Activated T-cell treated with anti-CD3 and anti-CD28 coated beads, Interleukin-2, amount 50 U/mL, for 1 hour (primary cell): ENCODE measurements at regions not wholly inside any gene's neighbourhood (a gene's known extent, or its start where the extent isn't known, plus 50 kb on each side); places are given as distances from the start of the nearest gene placed in this dataset.
"Not testable (repeated sequence)": the region's sequence is repeated elsewhere in the genome, so short reads cannot be mapped to it uniquely, and the experiment has no call there.

Experiments used
- DNase-seq: peaks from one replicate; pipeline ENCODE4 v3.0.0-alpha.2; 2020

DNA sequence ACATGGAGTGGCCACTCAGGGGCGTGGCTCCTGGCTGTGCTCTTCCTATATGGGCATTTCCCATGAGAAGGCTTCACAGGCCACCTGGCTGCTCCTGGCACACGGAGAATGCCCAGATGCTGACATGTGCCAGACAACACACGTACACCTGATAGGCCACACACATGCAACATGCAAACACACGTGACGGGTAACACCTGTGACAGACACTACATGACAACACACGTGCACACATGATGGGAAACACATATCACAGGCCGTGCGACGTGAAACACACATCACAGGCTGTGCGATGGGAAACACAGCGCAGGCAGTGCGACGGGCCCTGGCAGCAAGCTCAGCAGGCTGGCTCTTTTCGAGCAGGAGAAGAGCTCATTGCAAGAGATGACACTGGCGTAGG is 94.3 kb upstream of the HMX1 start:
- not testable (repeated sequence) for DNase-seq

DNA sequence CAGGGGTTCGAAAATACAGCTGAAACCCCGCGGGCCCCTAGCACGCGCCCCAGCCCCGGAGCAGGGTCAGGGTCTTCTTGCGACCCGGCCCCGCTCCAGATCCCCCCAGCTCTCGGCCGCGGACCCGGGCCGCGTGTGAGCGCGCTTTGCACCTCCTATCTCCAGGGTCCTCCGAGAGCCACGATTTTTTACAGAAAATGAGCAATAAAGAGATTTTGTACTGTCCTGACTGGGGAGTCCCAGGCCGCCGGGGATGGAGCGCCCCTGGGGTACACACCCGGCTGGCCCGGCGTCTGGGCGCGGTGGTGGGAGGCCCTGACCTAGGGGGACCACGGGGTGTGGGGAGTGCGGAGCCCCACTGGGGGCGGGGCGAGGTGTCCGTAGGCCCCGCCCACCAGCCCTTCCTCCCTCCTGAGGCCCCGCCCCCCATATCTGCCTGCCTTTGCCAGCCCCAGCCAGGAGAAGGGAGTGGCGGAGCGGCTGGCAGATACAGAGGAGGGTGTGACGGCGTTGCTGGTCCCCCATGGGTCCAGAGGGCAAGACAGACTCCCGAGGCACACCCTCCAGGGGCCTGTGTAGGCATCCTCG is 92.7 kb upstream of the HMX1 start:
- DNase-seq: not testable (repeated sequence)

DNA sequence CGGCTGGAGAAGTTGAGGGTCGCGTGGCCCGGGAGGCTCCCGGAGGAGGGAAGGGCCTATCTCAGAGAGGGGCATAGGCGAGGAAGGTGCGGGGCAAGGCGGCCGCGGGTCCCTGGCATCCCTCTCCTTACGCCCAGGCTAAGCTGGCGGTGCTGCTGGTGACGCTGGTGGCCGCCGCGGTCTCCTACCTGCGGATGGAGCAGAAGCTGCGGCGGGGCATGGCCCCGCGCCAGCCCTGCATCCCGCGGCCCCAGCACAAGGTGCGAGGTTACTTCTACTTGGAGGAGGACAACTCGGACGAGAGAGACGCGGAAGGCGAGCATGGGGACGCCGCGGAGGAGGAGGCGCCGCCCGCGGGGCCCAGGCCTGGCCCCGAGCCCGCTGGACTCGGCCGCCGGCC is 91.9 kb upstream of the HMX1 start:
- not testable (repeated sequence) for DNase-seq

DNA sequence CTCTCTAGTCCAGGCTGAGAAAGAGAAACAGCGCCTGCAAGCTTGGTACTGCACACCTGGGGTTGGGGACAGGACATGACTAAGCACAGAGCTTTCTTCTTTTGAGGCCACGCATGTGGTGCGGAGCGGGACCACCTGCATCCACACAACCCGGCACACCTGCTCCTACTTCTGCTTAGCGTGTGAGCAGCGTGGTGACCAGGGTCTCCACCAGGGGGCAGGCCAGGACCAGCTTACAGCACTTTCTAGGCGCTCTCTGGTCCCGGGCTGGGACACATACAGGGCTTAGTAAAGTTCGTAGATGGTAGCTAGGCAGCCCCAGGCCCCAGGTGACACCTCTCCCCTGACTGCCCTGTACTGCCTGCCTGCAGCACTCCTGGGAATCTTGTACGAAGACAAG is 89.7 kb upstream of the HMX1 start:
- peak; percentile 29 for DNase-seq

DNA sequence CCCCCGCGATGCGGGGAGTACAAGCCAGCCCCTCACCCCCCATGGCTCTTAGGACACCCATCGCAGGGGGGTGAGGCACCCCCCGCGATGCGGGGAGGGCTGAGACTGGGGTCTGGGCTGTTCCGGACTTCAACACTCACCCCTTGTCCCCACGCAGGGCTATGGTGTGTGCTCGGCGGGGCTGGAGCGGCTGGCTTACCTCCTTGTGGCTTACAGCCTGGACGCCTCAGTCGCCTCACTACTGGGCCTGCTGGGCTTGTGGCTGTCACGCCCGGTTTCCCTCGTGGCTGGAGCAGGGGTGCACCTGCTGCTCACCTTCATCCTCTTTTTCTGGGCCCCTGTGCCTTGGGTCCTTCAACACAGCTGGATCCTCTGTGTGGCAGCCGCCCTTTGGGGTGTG is 87.8 kb upstream of the HMX1 start:
- not testable (repeated sequence) for DNase-seq

DNA sequence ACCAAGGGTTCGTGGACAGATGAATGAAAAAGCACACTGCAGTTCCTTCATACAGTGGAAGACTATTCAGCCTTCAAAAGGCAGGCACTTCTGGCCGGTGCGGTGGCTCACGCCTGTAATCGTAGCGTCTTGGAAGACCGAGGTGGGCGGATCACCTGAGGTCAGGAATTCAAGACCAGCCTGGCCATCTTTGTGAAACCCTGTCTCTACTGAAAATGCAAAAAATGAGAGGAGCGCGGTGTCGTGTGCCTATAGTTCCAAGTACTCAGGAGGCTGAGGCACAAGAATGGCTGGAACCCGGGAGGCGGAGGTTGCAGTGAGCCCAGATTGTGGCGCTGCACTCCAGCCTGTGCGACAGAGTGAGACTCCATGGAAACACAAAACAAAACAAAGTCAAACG is 82.4 kb upstream of the HMX1 start:
- DNase-seq: not testable (repeated sequence)

DNA sequence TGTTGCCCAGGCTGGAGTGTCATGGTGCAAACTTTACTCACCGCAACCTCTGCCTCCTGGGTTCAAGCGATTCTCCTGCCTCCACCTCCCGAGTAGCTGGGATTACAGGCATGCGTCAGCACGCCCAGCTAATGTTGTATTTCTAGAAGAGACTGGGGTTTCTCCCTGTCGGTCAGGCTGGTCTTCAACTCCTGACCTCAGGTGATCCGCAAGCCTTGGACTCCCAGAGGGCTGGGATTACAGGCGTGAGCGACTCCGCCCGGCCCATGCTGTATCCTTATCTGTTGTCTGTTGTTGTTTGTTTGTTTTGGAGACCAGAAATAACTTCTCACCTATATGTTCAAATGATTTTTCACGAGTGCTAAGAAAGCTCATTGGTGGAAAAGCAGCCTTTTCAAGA is 81.2 kb upstream of the HMX1 start:
- DNase-seq: not testable (repeated sequence)

DNA sequence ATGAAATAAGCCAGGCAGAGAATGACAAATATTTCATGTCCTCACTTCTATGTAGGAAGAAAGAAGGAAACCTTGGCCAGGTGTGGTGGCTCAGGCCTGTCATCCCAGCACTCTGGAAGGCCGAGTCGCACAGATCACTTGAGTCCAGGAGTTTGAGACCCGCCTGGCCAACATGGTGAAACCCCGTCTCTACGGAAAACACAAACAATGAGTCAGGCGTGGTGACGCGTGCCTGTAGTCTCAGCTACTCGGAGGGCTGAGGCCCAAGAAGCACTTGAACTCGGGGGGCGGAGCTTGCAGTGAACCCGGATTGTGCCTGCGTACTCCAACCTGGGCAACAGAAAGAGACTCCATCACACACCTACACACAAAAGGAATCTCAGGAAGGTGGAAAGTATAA is 80.5 kb upstream of the HMX1 start:
- DNase-seq: not testable (repeated sequence)

DNA sequence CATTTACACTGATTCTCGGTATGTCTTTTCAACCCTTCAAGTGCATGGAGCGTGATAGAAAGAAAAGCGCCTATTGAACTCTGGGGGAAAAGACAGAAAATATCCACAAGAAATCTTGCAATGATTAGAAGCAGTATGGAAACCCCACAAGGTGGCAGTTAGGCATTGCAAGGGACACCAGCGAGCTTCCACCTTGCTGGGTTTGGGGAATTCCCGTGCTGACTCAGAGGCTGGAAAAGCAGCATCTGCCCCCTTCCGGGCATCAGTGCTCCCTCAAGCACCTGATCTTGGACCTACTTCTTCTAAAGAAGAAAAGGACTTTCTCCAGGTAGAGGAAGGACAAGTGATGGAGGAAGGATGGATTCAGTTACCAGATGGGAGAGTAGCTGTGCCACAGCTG is 73.9 kb upstream of the HMX1 start:
- not testable (repeated sequence) for DNase-seq

DNA sequence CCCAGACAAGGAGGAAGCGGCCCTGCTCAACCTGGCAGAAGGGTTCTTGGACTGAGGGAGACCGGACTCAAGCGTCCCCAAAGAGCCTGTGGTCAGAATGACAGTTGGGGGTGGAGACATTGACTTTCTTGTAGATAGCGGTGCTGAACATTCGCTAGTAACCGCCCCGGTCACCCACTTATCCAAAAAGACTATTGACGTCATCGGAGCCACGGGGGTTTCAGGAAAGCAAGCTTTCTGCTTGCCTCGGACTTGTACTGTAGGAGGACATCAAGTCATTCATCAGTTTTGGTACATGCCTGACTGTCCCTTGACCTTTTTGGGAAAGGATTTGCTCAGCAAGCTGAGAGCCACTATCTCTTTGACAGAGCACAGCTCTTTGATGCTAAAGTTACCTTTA is 71.7 kb upstream of the HMX1 start:
- not testable (repeated sequence) for DNase-seq

DNA sequence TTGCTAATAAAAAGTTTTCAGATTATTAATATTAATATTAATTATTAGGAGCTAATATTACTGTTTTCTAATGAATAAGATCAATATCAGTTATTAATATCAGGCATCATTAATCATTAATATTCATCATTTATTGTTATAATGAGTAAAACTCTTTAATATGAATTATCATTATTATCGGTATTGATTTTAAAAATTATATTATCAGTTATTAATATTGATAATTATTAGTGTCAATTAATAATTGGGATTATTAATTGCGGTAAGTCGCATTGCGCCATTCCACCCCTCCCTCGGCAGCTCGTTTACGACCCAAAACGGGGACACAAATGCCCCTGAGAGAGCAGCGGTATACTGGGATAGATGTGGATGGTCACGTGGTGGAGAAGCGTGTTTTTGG is 70.4 kb upstream of the HMX1 start:
- not testable (repeated sequence) for DNase-seq

DNA sequence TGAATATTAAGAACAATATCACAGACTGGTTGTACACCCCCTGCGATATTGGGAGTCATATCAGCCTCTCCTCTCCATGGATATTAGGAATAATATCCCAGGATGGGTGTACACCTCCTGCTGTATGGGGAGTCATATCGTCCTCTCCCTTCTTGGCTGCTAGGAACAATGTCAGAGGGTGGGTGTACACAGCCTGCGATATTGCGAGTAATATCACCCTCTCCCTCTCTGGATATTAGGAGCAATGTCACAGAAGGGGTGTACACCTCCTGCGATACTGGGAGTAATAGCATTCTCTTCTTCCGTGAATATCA is 69.8 kb upstream of the HMX1 start:
- not testable (repeated sequence) for DNase-seq

DNA sequence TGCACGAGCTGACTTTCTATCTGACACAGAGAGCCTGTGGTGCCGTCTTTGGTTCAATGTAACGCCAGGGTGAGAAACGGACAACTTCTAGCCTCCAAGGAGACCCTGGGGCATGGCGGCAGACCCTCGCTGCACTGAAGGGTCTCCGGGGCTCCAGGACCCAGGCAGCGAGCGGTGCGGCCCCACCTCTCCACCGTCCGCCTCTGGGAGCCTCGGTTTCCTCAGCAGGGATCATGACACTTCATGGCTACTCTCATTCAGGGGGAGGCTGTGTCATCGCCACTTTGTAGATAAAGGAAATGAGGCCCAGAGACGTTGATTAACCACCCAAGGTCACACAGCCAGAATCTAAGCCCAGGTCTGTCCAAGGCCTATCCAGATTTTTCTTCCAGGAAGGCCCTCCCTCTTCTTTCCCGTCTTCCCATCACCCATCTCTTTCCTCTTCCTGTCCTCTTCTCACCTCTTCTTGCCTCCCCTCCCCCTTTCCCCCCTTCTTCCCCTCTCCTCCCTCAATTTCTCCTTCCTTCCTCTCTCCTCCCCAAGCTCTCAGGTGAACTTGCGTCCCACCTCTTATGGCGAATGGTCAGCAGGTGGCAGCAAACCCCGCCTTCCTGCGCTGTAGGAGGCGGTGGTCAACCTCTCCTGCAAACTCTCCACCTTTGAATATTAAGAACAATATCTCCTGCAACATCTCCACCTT is 69.3 kb upstream of the HMX1 start:
- no peak for DNase-seq

DNA sequence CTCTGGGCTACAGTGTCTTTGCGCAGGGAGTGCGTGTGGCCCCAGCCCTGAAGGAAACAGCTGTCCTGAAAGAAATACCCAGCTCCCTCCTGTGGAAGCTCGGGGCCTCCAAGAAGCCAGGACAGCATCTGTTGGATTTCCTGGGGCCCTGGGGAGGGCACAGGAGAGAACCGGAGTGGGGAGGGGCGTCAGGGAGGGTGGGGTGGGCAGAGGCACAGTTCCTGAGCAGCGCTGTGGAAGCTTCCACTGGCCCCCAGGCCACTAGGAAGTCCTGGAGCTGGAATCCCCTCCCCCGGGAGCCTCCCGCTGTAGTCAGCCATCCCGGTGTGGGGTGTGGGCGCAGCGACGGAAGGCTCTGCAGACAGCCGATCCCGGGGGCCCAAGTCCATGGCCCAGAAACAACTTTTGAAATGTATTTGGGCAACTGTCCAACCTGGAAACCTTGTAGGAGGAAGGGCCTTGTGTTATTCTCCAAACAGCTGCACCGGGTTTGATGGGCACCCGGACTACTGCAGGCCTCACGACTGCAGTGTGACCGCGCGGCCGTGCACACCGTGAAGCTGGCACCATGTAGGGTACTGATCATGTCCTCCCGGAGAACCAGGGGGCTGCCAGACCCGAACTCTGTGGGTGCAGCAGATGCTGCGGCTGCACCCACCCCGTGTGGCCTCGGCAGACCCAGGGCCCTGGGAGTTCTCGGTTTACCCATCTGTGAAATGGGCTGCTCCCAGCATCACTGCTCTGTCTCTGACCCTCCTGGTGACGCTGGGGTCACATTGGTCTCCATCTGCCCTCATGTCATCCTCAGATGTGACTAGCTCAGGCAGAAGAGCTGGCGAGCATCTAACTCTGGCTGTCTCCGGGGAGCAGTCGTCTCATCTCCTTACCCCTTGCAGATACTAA is 68.5 kb upstream of the HMX1 start:
- DNase-seq: no peak

DNA sequence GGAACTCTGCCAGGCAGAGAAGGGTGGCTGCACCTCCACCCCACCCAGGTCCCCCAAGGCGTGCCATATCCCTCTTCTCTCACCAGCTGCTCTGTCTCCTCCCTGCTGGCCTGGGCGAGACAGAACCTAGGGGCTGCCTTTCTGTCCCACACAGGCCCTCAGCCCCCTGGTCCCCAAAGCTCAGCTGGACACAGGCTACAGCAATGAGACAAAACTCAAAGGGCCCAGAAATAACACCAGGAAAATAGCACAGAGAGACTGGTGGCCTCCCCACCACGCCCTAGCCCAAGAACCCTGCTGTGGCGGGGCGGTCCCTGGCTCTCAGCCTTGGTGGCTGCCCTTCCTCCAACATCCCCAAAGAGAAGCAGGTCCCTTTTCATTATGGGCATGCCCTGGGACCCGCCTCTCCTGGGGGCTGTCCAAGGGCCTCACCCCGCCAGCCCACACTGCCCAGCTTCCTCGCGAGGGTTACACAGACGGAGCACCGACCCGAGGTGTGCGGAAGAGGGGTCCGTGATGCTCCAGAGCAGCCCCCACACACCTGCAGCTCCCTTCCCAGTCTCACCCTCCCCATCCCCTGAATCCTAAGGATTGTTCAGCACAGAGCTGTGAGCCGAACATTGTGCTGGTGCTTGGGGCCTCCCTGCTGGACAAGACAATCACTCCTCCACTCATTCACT is 67.7 kb upstream of the HMX1 start:
- no peak for DNase-seq

DNA sequence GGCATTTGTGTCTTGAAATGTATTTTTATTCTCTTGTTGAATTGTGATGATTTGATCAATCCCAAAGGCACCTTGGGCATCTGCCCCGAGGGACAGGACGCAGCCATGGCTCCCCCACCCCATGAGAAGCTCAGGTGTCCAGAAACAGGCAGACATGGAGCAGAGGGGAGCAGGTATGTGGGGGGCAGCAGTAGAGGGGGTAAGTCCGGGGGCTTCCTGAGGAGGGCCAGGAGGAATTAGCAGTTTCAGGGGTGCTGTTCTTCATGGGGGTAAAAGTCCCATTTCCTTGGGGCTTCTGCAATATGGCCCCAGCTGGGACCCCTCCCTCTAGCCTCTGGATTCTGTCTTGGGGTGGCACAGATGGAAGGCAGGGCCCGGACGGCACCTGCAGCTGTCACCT is 67.0 kb upstream of the HMX1 start:
- no peak for DNase-seq

DNA sequence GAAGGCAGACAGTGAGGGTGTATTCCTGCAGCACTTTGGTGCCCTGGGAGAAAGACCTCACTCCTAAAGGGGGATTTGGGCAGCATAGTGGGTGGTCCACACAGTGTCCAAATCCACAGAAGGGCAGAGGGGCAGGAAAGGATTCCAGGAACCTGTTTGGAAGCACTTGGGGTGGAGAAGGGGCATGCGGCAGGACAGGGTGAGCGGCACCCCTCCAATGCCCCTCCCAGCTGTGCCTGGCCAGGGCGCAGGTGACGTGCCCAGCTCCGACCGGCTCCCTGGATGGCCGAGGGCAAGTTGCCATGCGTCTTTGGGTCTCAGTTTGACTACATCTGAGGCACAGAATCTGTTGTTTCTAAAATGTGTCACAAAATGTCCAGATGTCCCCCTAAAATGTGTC is 66.5 kb upstream of the HMX1 start:
- no peak for DNase-seq

DNA sequence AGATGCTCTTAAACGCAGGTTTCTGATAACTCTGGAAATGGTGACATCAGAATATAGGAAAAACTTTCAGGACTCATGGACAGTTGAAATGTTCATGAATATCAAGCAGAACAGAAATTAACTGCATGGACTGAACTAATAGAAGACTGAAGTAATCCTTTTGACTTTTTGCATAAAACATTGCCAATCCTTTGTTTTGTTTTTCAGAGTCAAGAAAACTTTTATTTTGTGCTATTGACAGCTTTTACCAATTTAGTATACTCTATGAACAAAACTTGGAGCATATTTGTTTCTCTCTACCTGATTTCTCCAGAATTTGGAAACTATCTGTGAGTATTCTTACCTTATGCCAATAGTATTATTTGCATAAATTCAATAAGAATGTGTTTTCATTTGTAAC is 61.2 kb upstream of the HMX1 start:
- no peak for DNase-seq

DNA sequence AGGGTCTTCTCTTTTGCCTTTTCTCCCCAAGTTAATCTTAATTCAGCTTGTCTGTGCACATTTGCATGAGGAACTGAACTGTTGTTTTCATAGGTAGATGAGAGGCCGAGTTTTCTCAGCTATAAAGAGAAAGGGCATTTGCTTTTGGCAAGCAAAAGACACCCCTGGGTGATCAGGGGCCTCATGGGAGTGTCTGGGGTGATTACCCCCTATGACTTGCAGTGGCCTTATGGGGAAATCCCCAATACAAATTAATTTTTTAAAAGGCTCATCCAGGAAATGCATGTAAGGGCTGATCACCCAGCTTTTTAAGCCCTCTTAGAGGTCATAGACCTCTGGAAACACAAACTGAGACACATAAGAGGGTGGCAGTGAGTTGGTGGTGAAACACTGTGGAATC is 56.4 kb upstream of the HMX1 start:
- no peak for DNase-seq

DNA sequence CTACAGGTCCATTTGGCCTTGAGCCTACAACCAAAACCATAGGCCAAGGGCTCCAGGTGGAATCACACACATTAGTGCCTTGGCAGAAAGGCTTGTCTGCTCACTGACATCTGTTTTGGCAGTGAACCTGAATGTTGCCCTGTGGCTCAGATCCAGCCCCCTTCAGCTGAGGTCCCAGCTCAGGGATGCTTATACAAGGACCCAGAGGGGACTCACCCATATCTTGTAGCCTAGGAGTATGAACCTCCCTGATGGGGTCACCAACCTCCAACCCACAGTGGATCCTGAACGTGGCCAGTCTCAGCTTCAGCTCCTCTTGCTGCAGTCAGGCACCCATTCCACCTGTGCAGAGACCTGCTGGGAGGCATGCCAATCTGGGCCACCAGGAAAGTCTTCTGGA is 50.8 kb upstream of the HMX1 start:
- DNase-seq: no peak

DNA sequence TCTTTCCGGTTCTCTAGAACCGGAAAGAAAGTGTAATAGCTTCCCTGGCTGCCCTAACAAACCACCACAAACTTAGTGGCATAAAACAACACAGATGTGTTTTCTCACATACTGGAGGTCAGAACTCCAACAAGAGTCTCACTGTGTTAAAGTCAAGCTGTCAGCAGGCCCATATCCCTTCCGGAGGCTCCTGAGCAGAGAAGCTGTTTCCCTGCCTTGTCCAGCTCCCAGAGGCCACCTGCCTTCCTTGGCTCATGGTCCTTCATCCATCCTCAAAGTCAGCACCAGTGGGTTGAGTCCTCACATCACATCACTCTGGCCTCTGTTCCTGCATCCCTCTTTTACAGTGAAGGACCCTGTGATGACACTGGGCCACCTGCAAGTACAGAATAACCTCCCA is 49.8 kb upstream of the HMX1 start:
- DNase-seq: no peak
